Gastroesophageal sphincter (tissue), 4 donors: ENCODE measurements at regions not wholly inside any gene's neighbourhood (a gene's known extent, or its start where the extent isn't known, plus 50 kb on each side); places are given as distances from the start of the nearest gene placed in this dataset.

Experiments used
- ATAC-seq: fragments of 150-250 bp; one replicate; pipeline ENCODE4 v1.9.1; 2016; ENCODE audit warnings: mild to moderate bottlenecking, moderate library complexity
- H3K27ac ChIP-seq, 4 donors: fragments of 200-600 bp; sonication (generic) in 3 of 4; 1 replicate in 3 of 4; 2 replicates in 1 of 4; pipeline ENCODE4 v1.5.1; 2016 to 2019
- H3K27me3 ChIP-seq: fragments of 200-600 bp; sonication (generic); one replicate; pipeline ENCODE4 v1.5.1; 2019
- H3K36me3 ChIP-seq, 2 donors: fragments of 200-600 bp; sonication (generic); one replicate each; pipeline ENCODE4 v1.5.1; 2019; ENCODE audit warnings: control low read depth in 1 of 2
- H3K4me1 ChIP-seq, 3 donors: fragments of 200-600 bp; sonication (generic); 1 replicate in 2 of 3; 2 replicates in 1 of 3; pipeline ENCODE4 v1.5.1; 2016 to 2019; ENCODE audit warnings: control low read depth in 2 of 3
- H3K4me3 ChIP-seq, 2 donors: fragments of 200-600 bp; sonication (generic); one replicate each; pipeline ENCODE4 v1.5.1; 2019; ENCODE audit warnings: mild to moderate bottlenecking in 1 of 2, moderate library complexity in 1 of 2
- H3K9me3 ChIP-seq, 3 donors: fragments of 200-600 bp; sonication (generic); one replicate each; pipeline ENCODE4 v1.5.1; 2017 to 2019; ENCODE audit warnings: control low read depth in 2 of 3
- CTCF ChIP-seq, 4 experiments: fragments of 200-600 bp in 2 of 4; fragments of 450-650 bp in 2 of 4; sonication (generic) in 1 of 4; IDR thresholded peaks; one replicate each; pipeline ENCODE4 v1.5.1; 2017 to 2019; ENCODE audit warnings: antibody characterized with exemption in 4 of 4, mild to moderate bottlenecking in 2 of 4, moderate library complexity in 2 of 4
- EP300 ChIP-seq: sonication (generic); formaldehyde crosslinking; IDR thresholded peaks from one replicate; pipeline ENCODE4 v1.6.1; 2017; ENCODE audit warnings: antibody characterized with exemption, mild to moderate bottlenecking
- POLR2A ChIP-seq, 2 donors: fragments of 450-650 bp; IDR thresholded peaks; one replicate each; pipeline ENCODE4 v1.6.1; 2017; ENCODE audit warnings: antibody characterized with exemption in 2 of 2, mild to moderate bottlenecking in 2 of 2, moderate library complexity in 1 of 2
- POLR2AphosphoS5 ChIP-seq: sonication (generic); formaldehyde crosslinking; IDR thresholded peaks from one replicate; pipeline ENCODE4 v1.6.1; 2017; ENCODE audit warnings: antibody characterized with exemption
- WGBS, 2 donors: methylation state at CpG; one replicate each; pipeline ENCODE4 v1.1.5; 2018; ENCODE audit warnings: low coverage in 1 of 2; 5-methylcytosine and 5-hydroxymethylcytosine counted together

DNA sequence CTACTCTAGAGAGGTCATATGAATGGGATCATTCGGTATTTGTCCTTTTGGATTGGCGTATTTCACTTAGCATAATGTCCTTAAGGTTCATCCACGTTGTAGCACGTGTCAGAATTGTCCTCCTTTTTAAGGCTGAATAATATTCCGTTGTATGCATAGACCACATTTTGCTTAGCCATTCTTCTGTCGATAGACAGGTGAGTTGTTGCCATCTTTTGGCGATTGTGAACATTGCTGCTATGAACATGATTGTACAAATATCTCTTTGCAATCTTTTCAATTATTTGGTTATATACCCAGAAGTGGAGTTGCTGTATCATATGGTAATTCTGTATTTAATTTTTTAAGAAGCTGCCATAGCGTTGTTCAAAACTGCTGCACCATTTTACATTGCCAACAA is 52.4 kb upstream of the GOLGA8J start:
- ATAC-seq = no peak
- Histone ChIP-seq H3K9me3 (peaks cover 0 to 17% (median 0%) of the 10 kb centered on the region in 3 donors), H3K4me1 (no peaks in the 10 kb centered on the region), H3K4me3 (no peak overlapping the region), H3K36me3 (no peaks in the 10 kb centered on the region), H3K27ac (no peak overlapping the region), H3K27me3 (no peaks in the 10 kb centered on the region)
- TF ChIP-seq EP300 = no peak
- no peak for TF ChIP-seq CTCF (IDR thresholded peaks at IDR 0.05)
- no peak for TF ChIP-seq POLR2A (IDR thresholded peaks at IDR 0.05)
- TF ChIP-seq POLR2AphosphoS5 = no peak
- 77 to 93% methylated on average over 8 of the region's 8 CpGs for WGBS, 2 donors

DNA sequence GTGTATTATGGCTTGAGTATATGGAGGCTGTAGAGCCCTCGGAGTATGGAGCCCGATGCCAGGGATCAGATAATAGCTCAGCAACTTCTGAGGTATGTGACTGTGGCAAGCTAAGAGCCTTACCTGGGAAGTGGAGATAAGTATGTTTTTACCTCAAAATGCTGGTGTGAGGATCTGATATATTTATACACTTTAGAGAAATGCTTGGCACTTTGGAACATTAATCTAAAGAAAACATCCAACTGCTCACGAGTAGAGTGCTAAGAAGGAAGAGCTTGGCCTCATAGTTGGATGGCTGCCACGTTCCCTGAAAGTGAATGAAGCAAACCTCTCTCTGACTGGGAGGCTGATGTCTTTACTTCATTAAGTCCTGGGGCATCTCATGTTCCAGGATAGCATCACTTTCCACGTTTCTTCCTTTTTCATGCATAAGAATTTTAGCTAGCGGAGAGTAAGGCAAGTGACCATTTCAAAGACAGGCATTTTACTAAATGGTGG is 58.9 kb upstream of the GOLGA8J start:
- no peaks in the 10 kb centered on the region for H3K27me3 ChIP-seq
- no peak overlapping the region for H3K4me3 ChIP-seq
- no peaks in the 10 kb centered on the region for H3K9me3 ChIP-seq
- 42% methylated on average over 6 of the region's 6 CpGs for WGBS, 2 donors
- H3K4me1 ChIP-seq = no peaks in the 10 kb centered on the region
- TF ChIP-seq POLR2A (IDR thresholded peaks at IDR 0.05) = no peak
- no peak for TF ChIP-seq POLR2AphosphoS5
- TF ChIP-seq EP300 = no peak
- no peak for TF ChIP-seq CTCF (IDR thresholded peaks at IDR 0.05)
- H3K36me3 ChIP-seq = no peaks in the 10 kb centered on the region
- H3K27ac ChIP-seq = no peak overlapping the region
- ATAC-seq = no peak

- Histone ChIP-seq H3K27ac (no peak overlapping the region), H3K36me3 (no peaks in the 10 kb centered on the region), H3K4me1 (no peaks in the 10 kb centered on the region), H3K27me3 (no peaks in the 10 kb centered on the region), H3K4me3 (no peak overlapping the region), H3K9me3 (peaks cover 0 to 7% (median 0%) of the 10 kb centered on the region in 3 donors)
- ATAC-seq = no peak
- TF ChIP-seq POLR2A (IDR thresholded peaks at IDR 0.05) (no peak), EP300 (no peak), POLR2AphosphoS5 (no peak), CTCF (IDR thresholded peaks at IDR 0.05) (no peak)
- 76 to 80% methylated on average over 2 of the region's 2 CpGs for WGBS, 2 donors
Observed at GRCh38 chr15:30010746-30011145, 72.0 kb upstream of the GOLGA8J start.

DNA sequence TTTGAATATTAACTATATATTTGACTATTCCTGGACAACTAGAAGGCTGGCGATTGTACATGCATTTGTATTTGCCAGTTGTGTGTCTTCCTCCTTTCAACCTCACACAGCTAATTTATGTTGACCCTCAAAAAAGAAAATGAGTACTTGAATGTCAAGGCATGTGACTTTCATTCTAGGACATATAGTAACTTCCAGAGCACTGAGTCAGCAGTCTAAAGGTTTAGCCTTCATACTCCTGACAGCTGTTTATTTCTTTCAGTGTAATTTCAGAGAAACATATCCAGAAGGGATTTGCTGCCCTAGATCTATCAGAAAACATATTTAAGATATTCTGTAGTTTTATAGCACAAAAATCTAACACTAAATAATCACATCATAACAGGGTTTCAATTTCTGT is 74.6 kb upstream of the GOLGA8J start:
- ATAC-seq = no peak
- no peaks in the 10 kb centered on the region for H3K36me3 ChIP-seq

More for the DNA sequence above, 74.6 kb upstream of the GOLGA8J start:
- no peaks in the 10 kb centered on the region for H3K4me1 ChIP-seq
- H3K4me3 ChIP-seq = no peak overlapping the region
- WGBS, 2 donors = 73 to 75% methylated on average over 1 of the region's 1 CpG
- H3K9me3 ChIP-seq = peaks cover 0 to 7% (median 0%) of the 10 kb centered on the region in 3 donors
- no peaks in the 10 kb centered on the region for H3K27me3 ChIP-seq
- H3K27ac ChIP-seq = no peak overlapping the region
- TF ChIP-seq CTCF (IDR thresholded peaks at IDR 0.05) (no peak), POLR2AphosphoS5 (no peak), EP300 (no peak), POLR2A (IDR thresholded peaks at IDR 0.05) (no peak)
